Spinal cord (tissue), 9 donors: ENCODE measurements at regions not wholly inside any gene's neighbourhood (a gene's known extent, or its start where the extent isn't known, plus 50 kb on each side); places are given as distances from the start of the nearest gene placed in this dataset.

Source experiments
- DNase-seq, 6 donors: peaks; one replicate each; pipeline versions ENCODE4 v3.0.0 to v3.0.0-alpha.2; 2013 to 2015; ENCODE audit warnings: low spot score in 6 of 6, low read depth in 4 of 6
- H3K27ac ChIP-seq: one replicate; pipeline ENCODE4 v1.5.1; 2013; ENCODE audit warnings: low read depth, low read length, control low read depth
- H3K27me3 ChIP-seq: one replicate; pipeline ENCODE4 v1.6.1; 2013; ENCODE audit warnings: low read length; ENCODE audit not compliant: control insufficient read depth, insufficient read depth
- H3K36me3 ChIP-seq: one replicate; pipeline ENCODE4 v1.6.1; 2013; ENCODE audit warnings: low read length; ENCODE audit not compliant: control insufficient read depth, insufficient read depth
- H3K4me1 ChIP-seq: one replicate; pipeline ENCODE4 v1.6.1; 2013; ENCODE audit warnings: low read length; ENCODE audit not compliant: control insufficient read depth, insufficient read depth
- H3K4me3 ChIP-seq: one replicate; pipeline ENCODE4 v1.5.1; 2013; ENCODE audit warnings: low read depth, low read length, control low read depth
- H3K9me3 ChIP-seq: one replicate; pipeline ENCODE4 v1.6.1; 2013; ENCODE audit warnings: low read length; ENCODE audit not compliant: control insufficient read depth, insufficient read depth
- WGBS: methylation state at CpG from one replicate; pipeline ENCODE4 v1.1.5; 2013; ENCODE audit warnings: missing lambda C conversion rate; ENCODE audit not compliant: insufficient coverage; 5-methylcytosine and 5-hydroxymethylcytosine counted together
- donor health status: healthy.

DNA sequence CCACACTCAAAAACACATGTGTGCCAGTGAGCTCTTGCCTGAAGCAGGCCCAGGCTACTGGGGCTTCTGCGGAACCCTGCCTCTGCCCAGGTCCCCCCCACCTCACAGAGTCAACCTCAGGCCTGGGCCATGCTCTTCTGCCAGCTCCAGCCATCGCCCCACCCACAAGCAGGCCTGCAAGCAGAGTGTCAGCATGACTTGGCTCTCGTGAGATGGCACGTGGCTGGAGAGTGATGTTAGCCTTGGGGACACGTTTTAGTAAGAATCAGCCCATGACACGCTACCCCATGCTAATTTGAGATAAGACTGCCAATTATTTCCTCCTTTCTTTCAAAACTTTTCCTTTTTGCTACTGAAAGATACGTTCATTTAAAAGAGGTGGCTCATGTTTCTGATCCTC, 351.7 kb downstream of the IRX2 start:
- no peaks in the 10 kb centered on the region for H3K27me3 ChIP-seq
- no peaks in the 10 kb centered on the region for H3K36me3 ChIP-seq
- H3K4me3 ChIP-seq, result no peak overlapping the region
- 78% methylated on average over 7 of the region's 7 CpGs for WGBS
- no peaks in the 10 kb centered on the region for H3K9me3 ChIP-seq
- DNase-seq, result no peak
- no peak overlapping the region for H3K27ac ChIP-seq
- peaks cover 11% of the 10 kb centered on the region for H3K4me1 ChIP-seq

- Histone ChIP-seq H3K4me3 (no peak overlapping the region), H3K4me1 (peaks cover 11% of the 10 kb centered on the region), H3K9me3 (no peaks in the 10 kb centered on the region), H3K36me3 (no peaks in the 10 kb centered on the region), H3K27ac (no peak overlapping the region), H3K27me3 (no peaks in the 10 kb centered on the region)
- DNase-seq, result peak in 2 of 6 donors; percentile 38 to 85
- no CpG with 5 or more reads among the region's 4 CpGs for WGBS
Measured at GRCh38 chr5:2399096-2399495, 352.4 kb downstream of the IRX2 start.

GRCh38 chr5:2393556-2393955, 357.9 kb downstream of the IRX2 start:
- no peak overlapping the region for H3K4me3 ChIP-seq
- 94% methylated on average over 6 of the region's 7 CpGs for WGBS
- no peaks in the 10 kb centered on the region for H3K36me3 ChIP-seq
- H3K27me3 ChIP-seq, result no peaks in the 10 kb centered on the region
- no peak for DNase-seq
- no peaks in the 10 kb centered on the region for H3K9me3 ChIP-seq
- H3K27ac ChIP-seq, result no peak overlapping the region
- H3K4me1 ChIP-seq, result peaks cover 2% of the 10 kb centered on the region

DNA sequence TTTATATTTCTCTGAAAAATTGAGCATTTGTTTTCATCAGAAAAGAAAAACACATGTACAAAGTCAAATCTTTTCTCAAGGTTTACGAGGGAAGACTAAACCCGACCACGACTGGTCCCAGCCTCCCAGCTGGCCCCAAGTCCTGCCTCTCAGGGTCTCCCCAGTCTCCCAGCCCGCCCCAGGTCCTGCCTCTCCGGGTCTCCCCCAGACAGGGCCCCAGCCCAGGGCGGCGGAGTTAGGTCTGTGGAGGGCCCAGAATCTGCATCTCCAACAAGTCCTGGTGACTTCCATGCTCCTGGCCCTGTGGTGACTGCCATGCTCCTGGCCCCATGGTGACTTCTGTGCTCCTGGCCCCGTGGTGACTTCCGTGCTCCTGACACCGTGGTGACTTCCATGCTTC, 359.9 kb downstream of the IRX2 start:
- peaks cover 5% of the 10 kb centered on the region for H3K4me1 ChIP-seq
- H3K36me3 ChIP-seq, result no peaks in the 10 kb centered on the region
- no peak overlapping the region for H3K4me3 ChIP-seq
- WGBS, result 94% methylated on average over 10 of the region's 10 CpGs
- no peaks in the 10 kb centered on the region for H3K27me3 ChIP-seq
- no peak overlapping the region for H3K27ac ChIP-seq
- DNase-seq, result no peak
- H3K9me3 ChIP-seq, result no peaks in the 10 kb centered on the region

DNA sequence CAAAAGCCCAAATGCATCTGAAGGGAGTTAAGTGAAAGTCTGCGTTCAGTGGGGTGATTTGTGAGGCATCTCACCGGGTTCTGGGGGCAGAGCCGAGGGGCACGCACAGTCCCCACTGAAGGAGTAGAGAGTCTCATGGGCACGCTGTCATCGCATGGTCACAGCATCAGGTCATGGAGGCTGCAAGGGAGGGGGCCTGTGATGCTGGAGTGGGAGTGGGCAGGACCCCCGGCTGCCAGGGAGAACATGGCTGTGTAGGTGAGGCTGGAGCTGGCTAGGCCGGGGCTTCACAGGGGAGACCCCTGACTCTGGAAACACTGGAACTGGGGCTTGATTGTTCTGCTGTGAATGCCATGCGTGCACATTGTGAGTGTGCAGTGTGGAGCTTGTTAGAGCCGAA, 360.5 kb downstream of the IRX2 start:
- Histone ChIP-seq H3K27me3 (no peaks in the 10 kb centered on the region), H3K27ac (no peak overlapping the region), H3K36me3 (no peaks in the 10 kb centered on the region), H3K9me3 (no peaks in the 10 kb centered on the region), H3K4me3 (no peak overlapping the region), H3K4me1 (peaks cover 5% of the 10 kb centered on the region)
- WGBS, result 88% methylated on average over 8 of the region's 10 CpGs
- DNase-seq, result no peak

GRCh38 chr5:2388571-2388970, 362.9 kb downstream of the IRX2 start:
- peaks cover 9% of the 10 kb centered on the region for H3K4me1 ChIP-seq
- H3K36me3 ChIP-seq, result no peaks in the 10 kb centered on the region
- DNase-seq, result peak in 1 of 6 donors; percentile 9
- WGBS, result 67% methylated on average over 1 of the region's 2 CpGs
- H3K4me3 ChIP-seq, result no peak overlapping the region
- H3K27me3 ChIP-seq, result no peaks in the 10 kb centered on the region
- H3K9me3 ChIP-seq, result no peaks in the 10 kb centered on the region
- no peak overlapping the region for H3K27ac ChIP-seq

DNA sequence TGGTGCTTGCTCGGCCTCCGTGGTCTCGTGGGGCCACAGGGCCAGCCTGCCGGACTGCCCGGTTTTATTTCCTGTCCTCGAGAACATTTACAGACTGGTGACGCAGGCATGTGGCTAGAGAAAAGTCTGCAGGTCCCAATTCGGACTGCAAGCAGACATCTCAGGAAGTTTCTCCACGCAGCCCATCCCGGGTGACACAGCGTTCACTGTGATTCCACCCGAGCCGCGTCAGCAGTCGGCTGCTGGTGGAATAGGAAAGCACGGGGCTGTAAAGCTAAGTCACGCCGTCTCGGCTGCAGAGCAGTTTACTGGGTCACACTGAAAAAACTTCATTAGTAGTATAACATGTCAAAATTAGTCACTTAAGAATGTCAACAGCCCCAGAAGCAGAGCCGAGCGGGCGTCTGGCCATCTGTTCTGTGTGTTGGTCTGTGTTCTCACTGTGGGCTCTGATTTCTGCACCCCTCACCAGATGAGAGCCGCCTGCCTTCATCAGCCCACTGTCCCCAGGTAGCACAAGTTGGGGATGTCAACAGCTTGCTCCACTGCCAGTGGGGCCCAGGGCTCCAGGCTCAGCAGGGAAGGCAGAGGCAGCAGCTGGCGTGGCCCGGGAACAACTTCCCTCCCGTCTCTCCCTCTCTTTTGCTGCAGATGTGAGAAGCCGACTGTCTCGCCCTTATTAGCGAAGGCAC, 363.7 kb downstream of the IRX2 start:
- H3K4me3 ChIP-seq, result no peak overlapping the region
- H3K36me3 ChIP-seq, result no peaks in the 10 kb centered on the region
- peaks cover 13% of the 10 kb centered on the region for H3K4me1 ChIP-seq
- H3K27ac ChIP-seq, result no peak overlapping the region
- WGBS, result 70% methylated on average over 19 of the region's 29 CpGs
- DNase-seq, result peak in 1 of 6 donors; percentile 38
- no peaks in the 10 kb centered on the region for H3K27me3 ChIP-seq
- no peaks in the 10 kb centered on the region for H3K9me3 ChIP-seq

DNA sequence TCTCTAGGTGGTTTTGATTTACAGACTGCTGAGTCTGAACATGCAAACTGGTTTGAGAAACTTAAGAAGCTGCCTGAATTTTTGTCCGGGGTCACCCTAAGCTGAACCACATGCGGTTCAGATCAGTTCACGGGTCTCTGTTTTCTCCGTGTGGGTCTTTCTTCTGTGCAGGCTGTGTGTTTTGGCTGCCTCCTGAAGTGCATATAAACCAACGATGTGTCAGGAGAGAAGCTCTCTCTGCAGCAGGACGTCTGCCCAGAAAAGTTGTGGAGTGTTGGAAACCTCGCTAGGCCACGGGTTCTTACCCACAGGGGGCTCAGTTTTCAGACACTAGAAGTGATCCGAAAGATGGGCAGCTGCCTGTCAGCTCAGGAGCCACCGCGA, 364.2 kb downstream of the IRX2 start:
- Histone ChIP-seq H3K27me3 (no peaks in the 10 kb centered on the region), H3K27ac (no peak overlapping the region), H3K4me3 (no peak overlapping the region), H3K4me1 (peaks cover 13% of the 10 kb centered on the region), H3K36me3 (no peaks in the 10 kb centered on the region), H3K9me3 (no peaks in the 10 kb centered on the region)
- WGBS, result 71% methylated on average over 10 of the region's 11 CpGs
- DNase-seq, result peak in 1 of 6 donors; percentile 29

DNA sequence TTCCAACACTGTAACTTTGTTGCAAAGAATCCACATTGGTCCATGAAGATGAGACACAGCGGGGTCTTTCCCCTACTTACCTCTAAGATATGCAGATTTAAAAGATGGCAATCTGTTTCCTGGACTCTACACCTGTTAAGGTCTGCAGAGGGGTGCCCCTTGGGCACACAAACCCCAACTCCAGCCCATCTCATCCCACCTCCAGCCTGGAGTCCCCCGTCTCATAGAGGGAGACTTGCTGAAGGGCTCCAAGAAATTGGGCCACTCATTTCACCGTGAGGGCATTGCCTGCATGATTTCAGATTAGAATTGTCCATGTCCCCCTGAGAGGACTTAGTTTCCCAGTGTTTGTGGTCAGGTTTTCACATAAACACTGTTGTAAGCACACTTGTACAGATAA, 365.7 kb downstream of the IRX2 start:
- Histone ChIP-seq H3K9me3 (no peaks in the 10 kb centered on the region), H3K27me3 (no peaks in the 10 kb centered on the region), H3K4me3 (no peak overlapping the region), H3K36me3 (no peaks in the 10 kb centered on the region), H3K27ac (no peak overlapping the region), H3K4me1 (peaks cover 13% of the 10 kb centered on the region)
- DNase-seq, result no peak
- WGBS, result 100% methylated on average over 1 of the region's 3 CpGs

DNA sequence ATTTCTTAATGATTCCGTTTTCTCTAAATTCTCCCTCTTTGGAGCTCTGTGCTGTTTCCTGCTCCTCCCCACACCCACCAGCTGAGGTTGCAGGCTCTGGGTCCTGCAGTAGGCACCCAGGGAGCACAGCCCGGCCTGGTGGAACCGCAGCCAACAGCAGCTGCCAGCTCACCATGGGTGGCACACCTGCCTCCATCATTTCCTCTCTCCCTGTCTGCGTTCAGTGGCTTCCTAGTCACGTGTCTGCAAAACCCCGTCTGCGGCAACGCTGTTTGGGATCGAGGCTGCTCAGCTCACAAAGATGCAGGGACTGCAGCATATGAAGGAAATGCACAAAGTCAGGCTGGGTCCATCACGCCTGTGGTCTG, 367.8 kb downstream of the IRX2 start:
- H3K9me3 ChIP-seq, result no peaks in the 10 kb centered on the region
- peak in 1 of 6 donors; percentile 79 for DNase-seq
- H3K27ac ChIP-seq, result no peak overlapping the region
- H3K4me3 ChIP-seq, result no peak overlapping the region
- H3K27me3 ChIP-seq, result no peaks in the 10 kb centered on the region
- H3K4me1 ChIP-seq, result peaks cover 13% of the 10 kb centered on the region
- H3K36me3 ChIP-seq, result no peaks in the 10 kb centered on the region
- 51% methylated on average over 10 of the region's 10 CpGs for WGBS
